HCT116 (cell line): ENCODE measurements at regions not wholly inside any gene's neighbourhood (a gene's known extent, or its start where the extent isn't known, plus 50 kb on each side); places are given as distances from the start of the nearest gene placed in this dataset.

Experiments
- ATAC-seq: fragments of 200-7000 bp; cut with Tn5 transposase; 2 replicates; pipeline ENCODE4 v1.9.1; 2020; ENCODE audit warnings: mild to moderate bottlenecking, moderate library complexity
- BruUV-seq: library from RNA; stranded (reverse); fragments of 400-500 nt; replicated peaks from 2 replicates; lab custom pipeline; 2021; lab: Mats Ljungman, UMichigan
- CTCF ChIA-PET: fragments of 300-600 bp; sonication (Branson Sonifier 250); formaldehyde crosslinking; loops from one replicate; lab custom pipeline; 2021; ENCODE audit warnings: antibody characterized with exemption; lab: Charles Lee
- POLR2A ChIA-PET: fragments of 300-600, 350-600 bp; sonication (Branson Sonifier 250); formaldehyde crosslinking; loops from one replicate; lab custom pipeline; 2021; ENCODE audit warnings: antibody characterized with exemption; lab: Charles Lee
- RAD21 ChIA-PET, 2 experiments: fragments of 300-600 bp; sonication (Branson Sonifier 250); formaldehyde crosslinking; loops; one replicate each; lab custom pipeline; 2023; ENCODE audit warnings: low total read pairs in 2 of 2; ENCODE audit not compliant: uncharacterized antibody in 2 of 2, unreplicated experiment in 2 of 2, low non-redundant PET in 1 of 2; lab: Charles Lee
- DNase-seq: peaks from one replicate; pipeline ENCODE4 v3.0.0-alpha.2; 2010; ENCODE audit warnings: low read depth, low spot score
- H2AFZ ChIP-seq: fragments of 200-600 bp; shearing (Covaris generic), sonication (generic); 2 replicates; pipeline ENCODE4 v1.6.1; 2017; ENCODE audit warnings: low read depth, mixed run types, mixed read lengths, antibody characterized with exemption, low read length; ENCODE audit not compliant: poor library complexity, severe bottlenecking
- H3K27ac ChIP-seq: 2 replicates; pipeline ENCODE4 v1.5.1; 2012; ENCODE audit warnings: low read depth, low read length
- H3K27me3 ChIP-seq: fragments of 200-600 bp; sonication (generic); 2 replicates; pipeline ENCODE4 v1.6.1; 2016; ENCODE audit warnings: mixed run types, low read length, mixed read lengths; ENCODE audit not compliant: insufficient read depth
- H3K36me3 ChIP-seq, 2 experiments: fragments of 200-500 bp in 1 of 2; fragments of 200-600 bp in 1 of 2; sonication (Bioruptor generic) in 1 of 2; sonication (generic) in 1 of 2; 2 replicates each; pipeline versions ENCODE4 v1.5.1 to v1.6.1; 2014 to 2016; ENCODE audit warnings: low read length in 2 of 2, inconsistent platforms in 1 of 2, mixed read lengths in 1 of 2, mixed run types in 1 of 2; ENCODE audit not compliant: insufficient read depth in 2 of 2, control insufficient read depth in 1 of 2
- H3K4me1 ChIP-seq, 2 experiments: fragments of 200-600 bp in 1 of 2; sonication (generic) in 1 of 2; 2 replicates each; pipeline versions ENCODE4 v1.5.1 to v1.6.1; 2012 to 2017; ENCODE audit warnings: low read length in 2 of 2, inconsistent platforms in 1 of 2, mild to moderate bottlenecking in 1 of 2, mixed read lengths in 1 of 2, mixed run types in 1 of 2, moderate library complexity in 1 of 2; ENCODE audit not compliant: insufficient read depth in 2 of 2, control insufficient read depth in 1 of 2
- H3K4me2 ChIP-seq: fragments of 200-600 bp; sonication (generic); 2 replicates; pipeline ENCODE4 v1.6.1; 2017; ENCODE audit warnings: mixed run types, low read length, mixed read lengths
- H3K4me3 ChIP-seq, 2 experiments: fragments of 200-600 bp in 1 of 2; sonication (generic) in 1 of 2; replicated peaks in 1 of 2; 2 replicates each; pipeline ENCODE4 v1.5.1; 2011 to 2016; ENCODE audit warnings: low read length in 2 of 2, control low read depth in 1 of 2, low read depth in 1 of 2, mild to moderate bottlenecking in 1 of 2, mixed read lengths in 1 of 2, mixed run types in 1 of 2
- H3K79me2 ChIP-seq: fragments of 200-600 bp; sonication (generic); 2 replicates; pipeline ENCODE4 v1.6.1; 2017; ENCODE audit warnings: mild to moderate bottlenecking, mixed run types, low read length, moderate library complexity, mixed read lengths; ENCODE audit not compliant: insufficient read depth
- H3K9ac ChIP-seq: fragments of 200-600 bp; sonication (generic); 2 replicates; pipeline ENCODE4 v1.6.1; 2016; ENCODE audit warnings: low read length, mixed read lengths
- H3K9me2 ChIP-seq: fragments of 200-600 bp; sonication (generic), shearing (Covaris generic); 2 replicates; pipeline ENCODE4 v1.6.1; 2017; ENCODE audit warnings: mixed run types, mild to moderate bottlenecking, moderate library complexity; ENCODE audit not compliant: insufficient read depth
- H3K9me3 ChIP-seq, 2 experiments: fragments of 200-500 bp in 1 of 2; fragments of 200-600 bp in 1 of 2; sonication (Bioruptor generic) in 1 of 2; sonication (generic) in 1 of 2; 2 replicates each; pipeline ENCODE4 v1.6.1; 2014 to 2017; ENCODE audit warnings: low read length in 2 of 2, mixed read lengths in 2 of 2, inconsistent platforms in 1 of 2, low read depth in 1 of 2, mild to moderate bottlenecking in 1 of 2, mixed run types in 1 of 2, moderate library complexity in 1 of 2; ENCODE audit not compliant: control insufficient read depth in 1 of 2, insufficient read depth in 1 of 2
- H4K20me1 ChIP-seq: fragments of 200-600 bp; sonication (generic), shearing (Covaris generic); 2 replicates; pipeline ENCODE4 v1.6.1; 2017; ENCODE audit warnings: mixed run types, mild to moderate bottlenecking, moderate library complexity; ENCODE audit not compliant: insufficient read depth
- ATF3 ChIP-seq: IDR thresholded peaks from 2 replicates; pipeline ENCODE4 v1.6.1; 2012
- CEBPB ChIP-seq: IDR thresholded peaks from 2 replicates; pipeline ENCODE4 v1.6.1; 2012; ENCODE audit warnings: low read depth
- EZH2phosphoT487 ChIP-seq: fragments of 200-600 bp; IDR thresholded peaks from 2 replicates; pipeline ENCODE4 v1.6.1; 2018; ENCODE audit warnings: antibody characterized with exemption, borderline replicate concordance
- MAX ChIP-seq: IDR thresholded peaks from 2 replicates; pipeline ENCODE4 v1.6.1; 2012
- RAD21 ChIP-seq: IDR thresholded peaks from 2 replicates; pipeline ENCODE4 v1.6.1; 2012; ENCODE audit warnings: low read depth, mild to moderate bottlenecking
- SRF ChIP-seq: IDR thresholded peaks from 2 replicates; pipeline ENCODE4 v1.6.1; 2012; ENCODE audit warnings: low read depth
- YY1 ChIP-seq: IDR thresholded peaks from 2 replicates; pipeline ENCODE4 v1.6.1; 2011; ENCODE audit warnings: low read length, low read depth, moderate library complexity, mild to moderate bottlenecking; ENCODE audit not compliant: insufficient replicate concordance; ENCODE audit errors: extremely low read depth
- ZBTB33 ChIP-seq: IDR thresholded peaks from 2 replicates; pipeline ENCODE4 v1.6.1; 2011; ENCODE audit warnings: mild to moderate bottlenecking, low read length, moderate library complexity; ENCODE audit not compliant: insufficient replicate concordance; ENCODE audit errors: extremely low read depth
- intact Hi-C: fragments of 100-400 bp; cut with micrococcal nuclease; formaldehyde crosslinking; loops from 2 replicates; pipeline ENCODE4 v1.10.0; 2022

GRCh38 chr1:93740157-93740556 is 58.5 kb upstream of the BCAR3 start (continued):
- TF ChIP-seq ZBTB33 = no peak
- TF ChIP-seq EZH2phosphoT487 = no peak
- no peak for TF ChIP-seq YY1
- TF ChIP-seq SRF = no peak
- no peak for TF ChIP-seq CEBPB
- TF ChIP-seq RAD21 = no peak

- H3K4me3 ChIP-seq = no peak overlapping the region
- H4K20me1 ChIP-seq = no peaks in the 10 kb centered on the region
- CTCF ChIA-PET = no interaction called here
- no TSS peak for BruUV-seq
- peaks cover 19 to 67% of the 10 kb centered on the region in 2 experiments for H3K4me1 ChIP-seq
- H3K9me2 ChIP-seq = no peaks in the 10 kb centered on the region
- no peaks in the 10 kb centered on the region for H3K27me3 ChIP-seq
- no peak for ATAC-seq
- TF ChIP-seq YY1 (no peak), MAX (no peak), CEBPB (no peak), EZH2phosphoT487 (no peak), ATF3 (no peak), ZBTB33 (no peak)
- TF ChIP-seq, all 23 proteins: peak for 0
- ChIA-PET RAD21 (no interaction called here), POLR2A (no interaction called here)
- H3K27ac ChIP-seq = no peak overlapping the region
- no peak overlapping the region for H3K4me2 ChIP-seq
- no peaks in the 10 kb centered on the region for H3K9me3 ChIP-seq
- H3K79me2 ChIP-seq = no peaks in the 10 kb centered on the region
- no peak overlapping the region for H3K9ac ChIP-seq
- intact Hi-C loops = loop anchor here (2.0 to 5.0 kb wide), 3 partner anchors 47 to 107 kb away; no protein-coding TSS in a partner anchor
- DNase-seq = no peak
- no peak overlapping the region for H2AFZ ChIP-seq
- no peaks in the 10 kb centered on the region for H3K36me3 ChIP-seq
Observed at GRCh38 chr1:93739472-93739871, 57.8 kb upstream of the BCAR3 start.
